ENCODE measurements at regions not wholly inside any gene's neighbourhood (a gene's known extent, or its start where the extent isn't known, plus 50 kb on each side); places are given as distances from the start of the nearest gene placed in this dataset.

- no peak for TF ChIP-seq CTCF (IDR thresholded peaks at IDR 0.05)
- TF ChIP-seq SIN3A (IDR thresholded peaks at IDR 0.05; ENCODE audit: borderline replicate concordance, insufficient read depth, low read depth, low read length) = no peak
- no peak for TF ChIP-seq POLR2AphosphoS5 (IDR thresholded peaks at IDR 0.05; ENCODE audit: low read depth, low read length)
- no peak for TF ChIP-seq TCF7L2 (IDR thresholded peaks at IDR 0.05; ENCODE audit: low read depth, low read length)
- no peak for TF ChIP-seq REST (IDR thresholded peaks at IDR 0.05; ENCODE audit: insufficient read depth in 1 of 2, low read depth in 2 of 2, low read length in 1 of 2)
These were observed 133.6 kb upstream of the NCOR2 start for GRCh38 chr12:124700810-124701592.

Data from Panc1 (cell line).